ENCODE measurements at regions not wholly inside any gene's neighbourhood (a gene's known extent, or its start where the extent isn't known, plus 50 kb on each side); places are given as distances from the start of the nearest gene placed in this dataset.

GRCh38 chr1:87841332-87841731 lies 512.7 kb downstream of the LMO4 start:
- DNase-seq (ENCODE audit: low spot score): no peak
- H3K27ac ChIP-seq (ENCODE audit: low read depth, low read length, poor library complexity, severe bottlenecking): no peak overlapping the region
- CTCF ChIA-PET: no interaction called here
- no peaks in the 10 kb centered on the region for H3K36me3 ChIP-seq (ENCODE audit: insufficient read depth, low read length, poor library complexity, severe bottlenecking)
- TF ChIP-seq EZH2 (IDR thresholded peaks at IDR 0.05; ENCODE audit: borderline replicate concordance, low read depth, low read length, poor library complexity, severe bottlenecking): no peak
- TF ChIP-seq CTCF (conservative IDR thresholded peaks at IDR 0.05; ENCODE audit: low read depth, low read length): no peak
- peaks cover 8% of the 10 kb centered on the region for H3K9me3 ChIP-seq (ENCODE audit: low read depth, low read length, poor library complexity, severe bottlenecking)
- no peak overlapping the region for H3K4me3 ChIP-seq (ENCODE audit: low read depth, low read length, poor library complexity, severe bottlenecking)
- no TSS peak for BruUV-seq (replicated peaks)
- no peaks in the 10 kb centered on the region for H3K4me1 ChIP-seq (ENCODE audit: insufficient read depth, low read length, poor library complexity, severe bottlenecking)
- H3K27me3 ChIP-seq (replicated peaks; ENCODE audit: insufficient read depth, low read depth, low read length, poor library complexity): no peaks in the 10 kb centered on the region
- intact Hi-C loops (cut with micrococcal nuclease; ENCODE audit: unreplicated experiment): no loop called here
- POLR2A ChIA-PET (ENCODE audit: low non-redundant PET): no interaction called here

- BruUV-seq (replicated peaks): no TSS peak
- ChIA-PET POLR2A (ENCODE audit: low non-redundant PET) (no interaction called here), CTCF (no interaction called here)
- H3K4me3 ChIP-seq (ENCODE audit: low read depth, low read length, poor library complexity, severe bottlenecking): no peak overlapping the region
- H3K27me3 ChIP-seq (replicated peaks; ENCODE audit: insufficient read depth, low read depth, low read length, poor library complexity): no peaks in the 10 kb centered on the region
- peaks cover 8% of the 10 kb centered on the region for H3K9me3 ChIP-seq (ENCODE audit: low read depth, low read length, poor library complexity, severe bottlenecking)
- intact Hi-C loops (cut with micrococcal nuclease; ENCODE audit: unreplicated experiment): no loop called here
- no peak overlapping the region for H3K27ac ChIP-seq (ENCODE audit: low read depth, low read length, poor library complexity, severe bottlenecking)
- TF ChIP-seq EZH2 (IDR thresholded peaks at IDR 0.05; ENCODE audit: borderline replicate concordance, low read depth, low read length, poor library complexity, severe bottlenecking) (no peak), CTCF (conservative IDR thresholded peaks at IDR 0.05; ENCODE audit: low read depth, low read length) (no peak)
- H3K4me1 ChIP-seq (ENCODE audit: insufficient read depth, low read length, poor library complexity, severe bottlenecking): no peaks in the 10 kb centered on the region
- DNase-seq (ENCODE audit: low spot score): no peak
- H3K36me3 ChIP-seq (ENCODE audit: insufficient read depth, low read length, poor library complexity, severe bottlenecking): no peaks in the 10 kb centered on the region
Observed at GRCh38 chr1:87842156-87842555, 513.5 kb downstream of the LMO4 start.

- Histone ChIP-seq H3K4me3 (ENCODE audit: low read depth, low read length, poor library complexity, severe bottlenecking) (no peak overlapping the region), H3K27ac (ENCODE audit: low read depth, low read length, poor library complexity, severe bottlenecking) (no peak overlapping the region), H3K4me1 (ENCODE audit: insufficient read depth, low read length, poor library complexity, severe bottlenecking) (no peaks in the 10 kb centered on the region), H3K9me3 (ENCODE audit: low read depth, low read length, poor library complexity, severe bottlenecking) (peaks cover 8% of the 10 kb centered on the region), H3K36me3 (ENCODE audit: insufficient read depth, low read length, poor library complexity, severe bottlenecking) (no peaks in the 10 kb centered on the region), H3K27me3 (replicated peaks; ENCODE audit: insufficient read depth, low read depth, low read length, poor library complexity) (no peaks in the 10 kb centered on the region)
- BruUV-seq (replicated peaks): no TSS peak
- intact Hi-C loops (cut with micrococcal nuclease; ENCODE audit: unreplicated experiment): no loop called here
- CTCF ChIA-PET: no interaction called here
- POLR2A ChIA-PET (ENCODE audit: low non-redundant PET): no interaction called here
- peak; percentile 26 for DNase-seq (ENCODE audit: low spot score)
- no peak for TF ChIP-seq EZH2 (IDR thresholded peaks at IDR 0.05; ENCODE audit: borderline replicate concordance, low read depth, low read length, poor library complexity, severe bottlenecking)
- no peak for TF ChIP-seq CTCF (conservative IDR thresholded peaks at IDR 0.05; ENCODE audit: low read depth, low read length)
Observed at GRCh38 chr1:87844251-87844650, 515.6 kb downstream of the LMO4 start.

Data from A673 (cell line).